Ishikawa (cell line): ENCODE measurements at regions not wholly inside any gene's neighbourhood (a gene's known extent, or its start where the extent isn't known, plus 50 kb on each side); places are given as distances from the start of the nearest gene placed in this dataset.

Source experiments
- CEBPB ChIP-seq: IDR thresholded peaks from 2 replicates; pipeline ENCODE4 v1.6.1; 2012
- CREB1 ChIP-seq: IDR thresholded peaks from 2 replicates; pipeline ENCODE4 v1.6.1; 2012; ENCODE audit warnings: low read depth
- RAD21 ChIP-seq: IDR thresholded peaks from 2 replicates; pipeline ENCODE4 v1.6.1; 2012; ENCODE audit warnings: low read depth
- REST ChIP-seq: IDR thresholded peaks from 2 replicates; pipeline ENCODE4 v1.6.1; 2012; ENCODE audit warnings: low read depth, mild to moderate bottlenecking
- USF1 ChIP-seq: IDR thresholded peaks from 2 replicates; pipeline ENCODE4 v1.6.1; 2012
- YY1 ChIP-seq: IDR thresholded peaks from 2 replicates; pipeline ENCODE4 v1.6.1; 2012; ENCODE audit warnings: low read depth
- ZBTB7A ChIP-seq: IDR thresholded peaks from 2 replicates; pipeline ENCODE4 v1.6.1; 2012; ENCODE audit warnings: low read depth

GRCh38 chr4:44070843-44071242 is 377.8 kb downstream of the KCTD8 start:
- no peak for TF ChIP-seq YY1
- TF ChIP-seq RAD21, result no peak
- no peak for TF ChIP-seq REST
- TF ChIP-seq USF1, result no peak
- no peak for TF ChIP-seq CREB1
- TF ChIP-seq CEBPB, result no peak
- no peak for TF ChIP-seq ZBTB7A
